Bronchial epithelial cell (primary cell): ENCODE measurements at regions not wholly inside any gene's neighbourhood (a gene's known extent, or its start where the extent isn't known, plus 50 kb on each side); places are given as distances from the start of the nearest gene placed in this dataset.

Experiments
- DNase-seq: peaks from one replicate; pipeline ENCODE4 v3.0.0-alpha.2; 2010; ENCODE audit warnings: low read depth
- FAIRE-seq: peaks from 2 replicates; lab custom pipeline; 2011; peaks lifted over from hg19 to GRCh38; lab: Jason Lieb, UNC
- H3K27me3 ChIP-seq: 2 replicates; pipeline ENCODE4 v1.5.1; 2011; ENCODE audit warnings: low read length; ENCODE audit not compliant: control insufficient read depth, insufficient read depth
- H3K36me3 ChIP-seq: 2 replicates; pipeline ENCODE4 v1.5.1; 2011; ENCODE audit warnings: low read length; ENCODE audit not compliant: control insufficient read depth, insufficient read depth
- H3K4me3 ChIP-seq: 2 replicates; pipeline ENCODE4 v1.5.1; 2011; ENCODE audit warnings: mild to moderate bottlenecking, low read depth, low read length, control low read depth
- TF ChIP-seq, protein P1 (sequence below): IDR thresholded peaks from 2 replicates; pipeline ENCODE4 v1.5.1; 2011; ENCODE audit warnings: mild to moderate bottlenecking, moderate library complexity, low read length, control low read depth, inconsistent platforms; ENCODE audit not compliant: insufficient read depth, severe bottlenecking

DNA sequence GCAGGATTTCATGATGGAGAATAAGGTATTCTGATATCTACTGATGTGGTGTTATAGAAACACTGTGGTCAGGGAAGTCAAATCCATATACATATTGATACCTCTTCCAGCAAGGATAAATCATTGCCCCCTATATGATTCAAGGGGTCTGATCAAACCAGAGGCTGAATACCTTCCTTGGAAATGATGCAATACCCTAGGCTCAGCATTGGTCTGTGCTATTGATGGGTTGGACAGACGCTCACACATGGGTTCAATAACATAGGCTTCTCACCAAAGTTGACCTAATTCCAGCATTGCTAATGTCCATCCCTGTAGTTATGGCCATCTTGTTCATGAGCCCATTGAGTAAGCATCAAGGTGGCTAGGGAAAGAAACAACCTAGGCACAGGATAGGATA lies 257.0 kb upstream of the USP24 start:
- no peak overlapping the region for H3K4me3 ChIP-seq
- no peak for FAIRE-seq
- TF ChIP-seq, protein P1, sequence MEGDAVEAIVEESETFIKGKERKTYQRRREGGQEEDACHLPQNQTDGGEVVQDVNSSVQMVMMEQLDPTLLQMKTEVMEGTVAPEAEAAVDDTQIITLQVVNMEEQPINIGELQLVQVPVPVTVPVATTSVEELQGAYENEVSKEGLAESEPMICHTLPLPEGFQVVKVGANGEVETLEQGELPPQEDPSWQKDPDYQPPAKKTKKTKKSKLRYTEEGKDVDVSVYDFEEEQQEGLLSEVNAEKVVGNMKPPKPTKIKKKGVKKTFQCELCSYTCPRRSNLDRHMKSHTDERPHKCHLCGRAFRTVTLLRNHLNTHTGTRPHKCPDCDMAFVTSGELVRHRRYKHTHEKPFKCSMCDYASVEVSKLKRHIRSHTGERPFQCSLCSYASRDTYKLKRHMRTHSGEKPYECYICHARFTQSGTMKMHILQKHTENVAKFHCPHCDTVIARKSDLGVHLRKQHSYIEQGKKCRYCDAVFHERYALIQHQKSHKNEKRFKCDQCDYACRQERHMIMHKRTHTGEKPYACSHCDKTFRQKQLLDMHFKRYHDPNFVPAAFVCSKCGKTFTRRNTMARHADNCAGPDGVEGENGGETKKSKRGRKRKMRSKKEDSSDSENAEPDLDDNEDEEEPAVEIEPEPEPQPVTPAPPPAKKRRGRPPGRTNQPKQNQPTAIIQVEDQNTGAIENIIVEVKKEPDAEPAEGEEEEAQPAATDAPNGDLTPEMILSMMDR, result no peak
- no peaks in the 10 kb centered on the region for H3K27me3 ChIP-seq
- H3K36me3 ChIP-seq, result no peaks in the 10 kb centered on the region
- DNase-seq, result no peak

DNA sequence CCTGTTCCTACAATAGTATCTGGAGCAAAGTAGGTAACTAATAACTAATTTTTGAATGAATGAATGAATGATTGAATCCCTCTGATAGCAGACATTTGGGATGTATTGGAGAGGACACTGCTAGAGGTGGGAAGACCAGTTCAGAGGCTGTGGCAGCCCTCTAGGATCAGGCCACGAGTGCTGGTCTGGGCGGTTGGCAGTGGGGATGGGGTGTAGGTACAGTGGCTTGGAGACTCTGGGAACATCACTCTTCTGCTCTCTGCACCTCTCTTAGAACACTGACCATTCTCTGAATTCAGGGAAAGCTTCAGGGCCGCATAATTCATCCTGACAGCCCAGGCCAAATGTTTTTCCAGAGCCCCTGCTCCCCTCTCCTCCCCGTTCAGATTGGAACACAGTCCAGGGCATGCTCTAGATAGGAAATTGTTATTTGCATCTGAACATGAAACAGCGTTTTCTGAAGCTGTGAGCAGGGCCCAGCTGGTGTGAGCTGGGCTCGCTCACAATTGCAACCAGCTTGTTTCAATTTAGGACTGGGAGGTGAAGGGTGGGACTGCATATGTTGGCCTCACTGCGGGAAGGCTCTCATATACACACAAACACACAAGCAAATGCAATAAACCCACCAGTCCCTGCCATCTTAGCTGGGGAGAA lies 253.1 kb upstream of the USP24 start:
- H3K4me3 ChIP-seq, result no peak overlapping the region
- FAIRE-seq (no peak), DNase-seq (no peak)
- no peaks in the 10 kb centered on the region for H3K36me3 ChIP-seq
- TF ChIP-seq, protein P1, result no peak
- H3K27me3 ChIP-seq, result no peaks in the 10 kb centered on the region

DNA sequence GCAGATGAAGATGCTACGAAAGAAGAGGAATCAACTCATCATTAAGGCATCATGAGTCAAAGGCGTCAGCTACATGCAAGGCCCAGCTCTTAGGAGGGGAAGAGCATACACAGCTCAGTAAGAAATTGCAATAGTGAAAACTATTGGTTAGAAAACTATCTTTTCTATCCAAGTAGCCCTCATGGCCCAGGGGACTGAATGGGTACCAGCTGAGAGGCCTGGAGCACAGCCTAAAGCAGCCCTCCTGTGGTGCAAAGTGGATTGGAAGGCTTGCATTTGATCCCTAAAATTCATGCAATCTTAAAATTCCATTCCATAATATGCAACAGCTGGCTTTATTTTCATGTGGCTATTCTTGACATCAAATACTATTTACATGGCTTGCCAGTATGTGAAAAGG lies 251.8 kb upstream of the USP24 start:
- H3K36me3 ChIP-seq, result no peaks in the 10 kb centered on the region
- TF ChIP-seq, protein P1, result no peak
- FAIRE-seq (no peak), DNase-seq (no peak)
- no peaks in the 10 kb centered on the region for H3K27me3 ChIP-seq
- no peak overlapping the region for H3K4me3 ChIP-seq

DNA sequence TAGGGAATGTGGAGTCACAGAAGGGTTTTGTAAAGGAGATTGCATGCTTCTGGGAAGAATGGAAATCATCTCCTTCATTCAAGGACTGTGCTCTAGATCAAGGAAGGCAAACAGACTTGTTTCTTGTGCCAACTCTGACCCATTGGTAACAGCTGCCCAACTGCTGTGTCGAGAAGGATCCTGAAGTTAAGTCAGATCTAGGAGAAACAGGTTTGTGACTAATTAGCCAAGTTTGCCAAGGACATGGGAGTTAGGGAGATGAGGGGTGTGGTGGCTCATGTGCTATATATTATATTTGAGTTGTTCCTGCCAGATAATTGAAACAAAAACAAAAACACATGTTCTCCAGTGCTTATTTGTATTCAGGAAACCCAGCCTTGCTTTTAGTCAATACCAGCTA lies 251.2 kb upstream of the USP24 start:
- DNase-seq, result peak; percentile 85
- no peak for FAIRE-seq
- TF ChIP-seq, protein P1, result no peak
- H3K27me3 ChIP-seq, result no peaks in the 10 kb centered on the region
- no peak overlapping the region for H3K4me3 ChIP-seq
- H3K36me3 ChIP-seq, result no peaks in the 10 kb centered on the region

DNA sequence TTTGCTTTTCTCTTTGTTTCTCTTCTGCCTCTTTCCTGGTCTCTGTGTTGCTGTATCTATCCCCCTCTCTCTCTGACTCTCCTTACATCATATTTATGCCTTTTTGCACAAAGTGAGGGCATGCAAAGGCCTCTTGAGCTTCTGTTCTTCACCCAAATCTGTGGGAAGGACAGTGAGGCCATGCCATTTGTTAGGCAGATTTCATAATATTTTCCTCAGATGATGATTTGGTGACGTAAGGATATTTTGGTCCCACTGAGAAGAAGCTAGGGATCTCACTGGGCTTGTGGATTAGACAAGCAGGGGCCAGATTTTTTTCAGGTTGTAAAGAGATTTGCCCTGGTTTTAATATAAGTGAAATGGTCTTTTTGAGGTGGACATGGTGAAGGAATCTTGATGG lies 249.4 kb upstream of the USP24 start:
- H3K4me3 ChIP-seq, result no peak overlapping the region
- FAIRE-seq, result no peak

More for the DNA sequence above, 249.4 kb upstream of the USP24 start:
- no peaks in the 10 kb centered on the region for H3K36me3 ChIP-seq
- TF ChIP-seq, protein P1, result no peak
- H3K27me3 ChIP-seq, result no peaks in the 10 kb centered on the region
- DNase-seq, result no peak
